Lower leg skin (tissue), 3 donors: ENCODE measurements at regions not wholly inside any gene's neighbourhood (a gene's known extent, or its start where the extent isn't known, plus 50 kb on each side); places are given as distances from the start of the nearest gene placed in this dataset.

Source experiments
- CTCF ChIP-seq, 3 donors: fragments of 450-650 bp; IDR thresholded peaks; one replicate each; pipeline ENCODE4 v1.5.1; 2016; ENCODE audit warnings: antibody characterized with exemption in 3 of 3, mild to moderate bottlenecking in 3 of 3, moderate library complexity in 2 of 3
- POLR2A ChIP-seq, 2 donors: fragments of 450-650 bp; IDR thresholded peaks; one replicate each; pipeline ENCODE4 v1.6.1; 2016 to 2017; ENCODE audit warnings: antibody characterized with exemption in 2 of 2, mild to moderate bottlenecking in 1 of 2, moderate library complexity in 1 of 2

GRCh38 chr16:13543850-13544249 lies 376.1 kb upstream of the ERCC4 start:
- TF ChIP-seq CTCF (IDR thresholded peaks at IDR 0.05), result no peak
- TF ChIP-seq POLR2A (IDR thresholded peaks at IDR 0.05), result no peak
